Breast epithelium (tissue), 3 donors: ENCODE measurements at regions not wholly inside any gene's neighbourhood (a gene's known extent, or its start where the extent isn't known, plus 50 kb on each side); places are given as distances from the start of the nearest gene placed in this dataset.

Experiments
- CTCF ChIP-seq, 3 donors: fragments of 450-650 bp; IDR thresholded peaks; one replicate each; pipeline ENCODE4 v1.5.1; 2016 to 2017; ENCODE audit warnings: antibody characterized with exemption in 3 of 3, mild to moderate bottlenecking in 3 of 3, moderate library complexity in 3 of 3
- POLR2A ChIP-seq: fragments of 450-650 bp; IDR thresholded peaks from one replicate; pipeline ENCODE4 v1.6.1; 2016; ENCODE audit warnings: antibody characterized with exemption, mild to moderate bottlenecking, moderate library complexity

- TF ChIP-seq CTCF (IDR thresholded peaks at IDR 0.05) (no peak), POLR2A (no peak)
Measured at GRCh38 chr3:181797431-181797830, 85.7 kb downstream of the SOX2 start.
